ENCODE measurements at regions not wholly inside any gene's neighbourhood (a gene's known extent, or its start where the extent isn't known, plus 50 kb on each side); places are given as distances from the start of the nearest gene placed in this dataset.

DNA sequence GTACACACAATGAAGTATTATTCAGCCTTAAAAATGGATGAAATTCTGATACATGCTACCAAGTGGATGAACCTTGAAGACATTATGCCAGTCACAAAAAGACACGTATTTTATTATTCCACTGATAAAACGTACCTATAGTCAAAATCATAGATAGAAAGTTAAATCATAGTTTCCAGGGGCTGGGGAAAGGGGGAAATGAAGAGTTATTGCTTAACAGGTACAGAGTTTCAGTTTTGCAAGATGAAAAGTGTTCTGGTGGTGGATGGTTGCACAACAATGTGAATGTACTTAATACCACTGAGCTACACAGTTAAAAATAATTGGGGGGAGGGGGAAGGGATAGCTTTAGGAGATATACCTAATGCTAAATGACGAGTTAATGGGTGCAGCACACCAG is 63.5 kb upstream of the FOXN2 start:
- Histone ChIP-seq H3K4me3 (ENCODE audit: low read depth, low read length) (no peak overlapping the region), H3K27ac (ENCODE audit: low read depth, low read length) (no peak overlapping the region), H3K27me3 (ENCODE audit: insufficient read depth, low read length) (no peaks in the 10 kb centered on the region)

GRCh38 chr2:48251437-48252148 is 62.9 kb upstream of the FOXN2 start:
- Histone ChIP-seq H3K27ac (ENCODE audit: low read depth, low read length) (no peak overlapping the region), H3K79me2 (ENCODE audit: control insufficient read depth, insufficient read depth, low read length, unreplicated experiment) (no peaks in the 10 kb centered on the region), H2AFZ (ENCODE audit: low read length, unreplicated experiment) (peak overlapping the region; percentile 68), H3K4me3 (ENCODE audit: low read depth, low read length) (no peak overlapping the region), H3K4me1 (ENCODE audit: control insufficient read depth, insufficient read depth, low read length, unreplicated experiment) (peaks cover 32% of the 10 kb centered on the region), H3K36me3 (ENCODE audit: insufficient read depth, low read length) (no peaks in the 10 kb centered on the region), H3K27me3 (ENCODE audit: insufficient read depth, low read length) (no peaks in the 10 kb centered on the region)

More for the DNA sequence above, 63.5 kb upstream of the FOXN2 start:
- Histone ChIP-seq H3K36me3 (ENCODE audit: insufficient read depth, low read length) (no peaks in the 10 kb centered on the region), H3K4me1 (ENCODE audit: control insufficient read depth, insufficient read depth, low read length, unreplicated experiment) (peaks cover 32% of the 10 kb centered on the region), H2AFZ (ENCODE audit: low read length, unreplicated experiment) (no peak overlapping the region), H3K79me2 (ENCODE audit: control insufficient read depth, insufficient read depth, low read length, unreplicated experiment) (no peaks in the 10 kb centered on the region)

DNA sequence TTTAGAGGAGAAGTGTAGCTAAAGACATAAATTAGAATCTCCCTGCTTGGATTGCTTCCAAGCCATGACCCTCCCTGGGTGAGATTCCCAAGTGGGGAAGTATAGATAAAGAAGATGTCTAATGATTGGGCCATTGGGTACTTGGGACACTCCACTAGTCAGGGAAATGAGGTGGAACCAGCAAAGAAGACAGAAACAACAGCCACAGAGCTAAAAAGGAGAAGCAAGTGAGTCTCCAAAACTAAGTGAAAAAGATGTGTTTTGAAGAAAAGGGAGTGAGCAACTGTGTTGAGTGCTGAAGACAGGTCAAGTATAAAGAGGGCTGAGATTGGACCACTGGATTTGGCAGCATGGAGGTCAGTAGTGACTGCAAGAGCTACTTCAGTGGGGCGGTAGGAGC is 61.2 kb upstream of the FOXN2 start:
- no peaks in the 10 kb centered on the region for H3K27me3 ChIP-seq (ENCODE audit: insufficient read depth, low read length)

DNA sequence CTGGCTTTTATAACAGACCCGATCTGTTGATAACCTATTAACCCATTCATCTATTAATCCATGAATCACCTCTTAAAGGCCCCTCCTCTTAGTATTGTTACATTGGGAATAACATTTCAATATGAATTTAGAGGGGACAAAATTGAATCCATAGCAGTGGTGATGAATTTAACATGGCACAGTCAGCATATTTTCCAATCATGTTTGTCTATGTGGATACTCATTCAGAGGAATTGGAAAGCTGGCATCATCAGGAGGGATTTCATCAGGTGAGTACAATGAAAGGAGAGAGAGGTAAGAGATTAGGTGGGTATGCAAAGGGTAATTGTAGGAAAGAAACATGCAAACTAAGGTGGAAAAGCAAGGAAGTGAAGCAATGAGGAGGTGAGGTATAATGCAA is 59.6 kb upstream of the FOXN2 start:
- Histone ChIP-seq H3K27ac (ENCODE audit: low read depth, low read length) (no peak overlapping the region), H3K4me1 (ENCODE audit: control insufficient read depth, insufficient read depth, low read length, unreplicated experiment) (peaks cover 15% of the 10 kb centered on the region), H3K27me3 (ENCODE audit: insufficient read depth, low read length) (no peaks in the 10 kb centered on the region), H2AFZ (ENCODE audit: low read length, unreplicated experiment) (no peak overlapping the region), H3K79me2 (ENCODE audit: control insufficient read depth, insufficient read depth, low read length, unreplicated experiment) (no peaks in the 10 kb centered on the region), H3K4me3 (ENCODE audit: low read depth, low read length) (no peak overlapping the region), H3K36me3 (ENCODE audit: insufficient read depth, low read length) (no peaks in the 10 kb centered on the region)

More for the DNA sequence above, 61.2 kb upstream of the FOXN2 start:
- no peaks in the 10 kb centered on the region for H3K36me3 ChIP-seq (ENCODE audit: insufficient read depth, low read length)
- no peak overlapping the region for H3K4me3 ChIP-seq (ENCODE audit: low read depth, low read length)
- H3K4me1 ChIP-seq (ENCODE audit: control insufficient read depth, insufficient read depth, low read length, unreplicated experiment): peaks cover 28% of the 10 kb centered on the region
- no peaks in the 10 kb centered on the region for H3K79me2 ChIP-seq (ENCODE audit: control insufficient read depth, insufficient read depth, low read length, unreplicated experiment)
- H3K27ac ChIP-seq (ENCODE audit: low read depth, low read length): no peak overlapping the region
- H2AFZ ChIP-seq (ENCODE audit: low read length, unreplicated experiment): no peak overlapping the region

- Histone ChIP-seq H3K27me3 (ENCODE audit: insufficient read depth, low read length) (no peaks in the 10 kb centered on the region), H2AFZ (ENCODE audit: low read length, unreplicated experiment) (no peak overlapping the region), H3K4me1 (ENCODE audit: control insufficient read depth, insufficient read depth, low read length, unreplicated experiment) (no peaks in the 10 kb centered on the region), H3K36me3 (ENCODE audit: insufficient read depth, low read length) (no peaks in the 10 kb centered on the region), H3K4me3 (ENCODE audit: low read depth, low read length) (no peak overlapping the region), H3K79me2 (ENCODE audit: control insufficient read depth, insufficient read depth, low read length, unreplicated experiment) (no peaks in the 10 kb centered on the region), H3K27ac (ENCODE audit: low read depth, low read length) (no peak overlapping the region)
Observed at GRCh38 chr2:48257456-48257855, 57.0 kb upstream of the FOXN2 start.

DNA sequence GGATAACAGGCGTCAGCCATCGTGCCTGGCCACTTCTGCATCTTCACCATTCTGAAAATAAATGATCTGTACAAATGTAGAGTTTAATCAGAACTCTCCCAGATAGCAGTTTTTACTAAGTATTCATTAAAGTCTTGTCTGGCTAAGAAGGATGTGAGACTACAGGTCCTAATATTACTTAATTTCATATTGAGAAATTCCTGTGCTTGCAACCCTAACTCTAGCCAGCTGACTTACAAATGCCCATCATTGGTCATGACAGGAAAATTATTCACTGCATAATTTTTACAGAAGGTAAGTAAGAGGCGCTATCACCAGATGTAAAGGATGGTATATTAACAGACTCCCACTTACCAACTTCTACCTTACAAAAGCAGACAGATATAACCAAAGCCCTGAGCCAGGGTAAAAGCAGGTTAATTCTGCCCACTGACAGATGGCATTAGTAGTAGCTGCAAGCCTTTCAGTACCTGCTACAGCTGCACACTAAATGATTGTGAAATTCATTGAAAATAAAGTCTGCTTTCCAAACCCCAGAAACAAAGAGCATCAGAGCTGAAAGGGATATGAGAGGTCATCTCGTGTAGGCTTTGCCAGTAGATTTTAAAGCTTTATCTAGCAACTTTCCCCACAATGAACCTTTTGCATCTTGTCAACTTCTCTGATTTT is 55.9 kb upstream of the FOXN2 start:
- no peaks in the 10 kb centered on the region for H3K79me2 ChIP-seq (ENCODE audit: control insufficient read depth, insufficient read depth, low read length, unreplicated experiment)
- no peaks in the 10 kb centered on the region for H3K4me1 ChIP-seq (ENCODE audit: control insufficient read depth, insufficient read depth, low read length, unreplicated experiment)
- no peak overlapping the region for H3K4me3 ChIP-seq (ENCODE audit: low read depth, low read length)
- H3K27ac ChIP-seq (ENCODE audit: low read depth, low read length): no peak overlapping the region
- no peak overlapping the region for H2AFZ ChIP-seq (ENCODE audit: low read length, unreplicated experiment)
- H3K27me3 ChIP-seq (ENCODE audit: insufficient read depth, low read length): no peaks in the 10 kb centered on the region
- no peaks in the 10 kb centered on the region for H3K36me3 ChIP-seq (ENCODE audit: insufficient read depth, low read length)

- Histone ChIP-seq H3K27ac (ENCODE audit: low read depth, low read length) (no peak overlapping the region), H3K36me3 (ENCODE audit: insufficient read depth, low read length) (no peaks in the 10 kb centered on the region), H2AFZ (ENCODE audit: low read length, unreplicated experiment) (no peak overlapping the region), H3K4me1 (ENCODE audit: control insufficient read depth, insufficient read depth, low read length, unreplicated experiment) (no peaks in the 10 kb centered on the region), H3K79me2 (ENCODE audit: control insufficient read depth, insufficient read depth, low read length, unreplicated experiment) (no peaks in the 10 kb centered on the region), H3K4me3 (ENCODE audit: low read depth, low read length) (no peak overlapping the region), H3K27me3 (ENCODE audit: insufficient read depth, low read length) (no peaks in the 10 kb centered on the region)
Observed at GRCh38 chr2:48259811-48260210, 54.7 kb upstream of the FOXN2 start.

GRCh38 chr2:48264627-48265026 is 49.9 kb upstream of the FOXN2 start:
- Histone ChIP-seq H2AFZ (ENCODE audit: low read length, unreplicated experiment) (no peak overlapping the region), H3K36me3 (ENCODE audit: insufficient read depth, low read length) (no peaks in the 10 kb centered on the region), H3K27ac (ENCODE audit: low read depth, low read length) (no peak overlapping the region), H3K79me2 (ENCODE audit: control insufficient read depth, insufficient read depth, low read length, unreplicated experiment) (no peaks in the 10 kb centered on the region), H3K4me1 (ENCODE audit: control insufficient read depth, insufficient read depth, low read length, unreplicated experiment) (no peaks in the 10 kb centered on the region), H3K4me3 (ENCODE audit: low read depth, low read length) (no peak overlapping the region), H3K27me3 (ENCODE audit: insufficient read depth, low read length) (no peaks in the 10 kb centered on the region)

All from ACC112 (cell line).